ENCODE measurements at regions not wholly inside any gene's neighbourhood (a gene's known extent, or its start where the extent isn't known, plus 50 kb on each side); places are given as distances from the start of the nearest gene placed in this dataset.

DNA sequence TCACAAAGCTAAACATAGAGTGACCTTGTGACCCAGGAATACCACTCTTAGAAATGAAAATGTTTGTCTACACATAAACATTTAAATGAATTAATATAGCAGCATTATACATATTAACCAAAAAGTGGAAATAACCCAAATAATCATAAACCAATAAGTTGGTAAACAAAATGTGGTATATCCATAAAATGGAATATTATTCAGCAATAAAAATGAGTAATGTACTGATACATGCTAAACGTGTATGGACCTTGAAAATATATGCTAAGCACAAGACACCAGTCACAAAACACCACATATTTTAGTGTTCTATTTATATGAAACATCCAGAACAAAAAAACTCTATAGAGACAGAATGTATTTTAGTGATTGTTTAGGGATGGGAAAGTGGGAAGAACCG is 68.9 kb upstream of the FUT9 start:
- TF ChIP-seq CTCF (IDR thresholded peaks at IDR 0.05; ENCODE audit: extremely low read depth, missing control alignments), result no peak
- DNase-seq (ENCODE audit: low spot score), result no peak

GRCh38 chr6:95948324-95948723 is 67.5 kb upstream of the FUT9 start:
- DNase-seq (ENCODE audit: low spot score), result no peak
- no peak for TF ChIP-seq CTCF (IDR thresholded peaks at IDR 0.05; ENCODE audit: extremely low read depth, missing control alignments)

- TF ChIP-seq CTCF (IDR thresholded peaks at IDR 0.05; ENCODE audit: extremely low read depth, missing control alignments), result no peak
- no peak for DNase-seq (ENCODE audit: low spot score)
Observed at GRCh38 chr6:95949985-95950384, 65.8 kb upstream of the FUT9 start.

- no peak for DNase-seq (ENCODE audit: low spot score)
- TF ChIP-seq CTCF (IDR thresholded peaks at IDR 0.05; ENCODE audit: extremely low read depth, missing control alignments), result no peak
Observed at GRCh38 chr6:95958686-95959085, 57.1 kb upstream of the FUT9 start.

- no peak for TF ChIP-seq CTCF (IDR thresholded peaks at IDR 0.05; ENCODE audit: extremely low read depth, missing control alignments)
- DNase-seq (ENCODE audit: low spot score), result no peak
Observed at GRCh38 chr6:95959261-95959660, 56.5 kb upstream of the FUT9 start.

Data from GM20000 (cell line).